ENCODE measurements at regions not wholly inside any gene's neighbourhood (a gene's known extent, or its start where the extent isn't known, plus 50 kb on each side); places are given as distances from the start of the nearest gene placed in this dataset.

GRCh38 chr7:68314208-68314607 is 1284.1 kb upstream of the AUTS2 start:
- Histone ChIP-seq H4K20me1 (ENCODE audit: insufficient read depth, low read length) (no peaks in the 10 kb centered on the region), H2AK5ac (ENCODE audit: low read depth, low read length) (no peak overlapping the region), H3K4ac (ENCODE audit: low read depth, low read length) (no peak overlapping the region), H4K91ac (ENCODE audit: insufficient read depth, low read depth, low read length) (no peak overlapping the region), H3K18ac (ENCODE audit: low read depth, low read length) (no peak overlapping the region), H3K56ac (ENCODE audit: extremely low read depth, insufficient read depth, low read length) (no peak overlapping the region), H2AFZ (replicated peaks; ENCODE audit: low read length, poor library complexity) (no peak overlapping the region), H2BK20ac (ENCODE audit: low read depth, low read length) (no peak overlapping the region), H3K4me2 (ENCODE audit: low read depth, low read length) (no peak overlapping the region), H3K14ac (replicated peaks; ENCODE audit: low read depth, low read length) (no peak overlapping the region), H3K9ac (ENCODE audit: low read depth, low read length) (no peak overlapping the region), H3K9me1 (ENCODE audit: insufficient read depth, low read length) (no peaks in the 10 kb centered on the region), H2BK120ac (ENCODE audit: low read depth, low read length) (no peak overlapping the region), H3K79me1 (ENCODE audit: low read depth in 1 of 2, low read length in 2 of 2) (no peaks in the 10 kb centered on the region), H3K27ac (ENCODE audit: insufficient read depth, low read length) (no peak overlapping the region), H4K5ac (ENCODE audit: low read depth, low read length) (no peak overlapping the region), H3K4me3 (ENCODE audit: insufficient read depth, low read depth, low read length) (no peak overlapping the region), H2BK5ac (ENCODE audit: low read depth, low read length, poor library complexity, severe bottlenecking) (no peak overlapping the region), H2BK15ac (ENCODE audit: low read depth, low read length) (no peak overlapping the region), H3K4me1 (ENCODE audit: control insufficient read depth, insufficient read depth, low read length) (no peaks in the 10 kb centered on the region), H3K36me3 (ENCODE audit: control insufficient read depth, insufficient read depth, low read length) (no peaks in the 10 kb centered on the region), H3K27me3 (ENCODE audit: control insufficient read depth, insufficient read depth, low read length) (no peaks in the 10 kb centered on the region), H2AK9ac (replicated peaks; ENCODE audit: low read depth, low read length, poor library complexity) (no peak overlapping the region), H3K9me3 (ENCODE audit: control insufficient read depth, insufficient read depth, low read length) (peaks cover 14% of the 10 kb centered on the region; the same call in 1 of the 2 replicates), H4K8ac (ENCODE audit: low read depth in 2 of 2, low read length in 2 of 2) (no peak overlapping the region), H3K23ac (ENCODE audit: low read depth, low read length) (no peak overlapping the region)
- 27% methylated on average over 6 of the region's 8 CpGs; no CpG with 5 or more reads in 1 of the 2 experiments for WGBS, 2 experiments (ENCODE audit: extremely low coverage in 2 of 2, insufficient read length in 1 of 2)
- no peak for DNase-seq
- TF ChIP-seq MXI1 (IDR thresholded peaks at IDR 0.05; ENCODE audit: borderline replicate concordance, low read depth, low read length) (no peak), CTCF (conservative IDR thresholded peaks at IDR 0.05; ENCODE audit: low read depth, low read length) (no peak), POLR2A (IDR thresholded peaks at IDR 0.05; ENCODE audit: low read depth, low read length) (no peak), CHD1 (IDR thresholded peaks at IDR 0.05; ENCODE audit: low read depth, low read length) (no peak)
- dilution Hi-C loops (cut with HindIII; ENCODE audit: low sequenced_read_pairs, unreplicated experiment) (no loop called here), intact Hi-C loops (cut with micrococcal nuclease) (no loop called here), in situ Hi-C loops (cut with MboI; ENCODE audit: low sequenced_read_pairs) (no loop called here)
- ChIA-PET POLR2A (ENCODE audit: unreplicated experiment) (no interaction called here), CTCF (no interaction called here)
- no peak for ATAC-seq (ENCODE audit: low read depth)
- BruUV-seq (replicated peaks), result no TSS peak

Data from IMR-90 (cell line).